ENCODE measurements at regions not wholly inside any gene's neighbourhood (a gene's known extent, or its start where the extent isn't known, plus 50 kb on each side); places are given as distances from the start of the nearest gene placed in this dataset.

GRCh38 chr12:127582074-127582473 is 684.9 kb upstream of the TMEM132C start:
- Histone ChIP-seq H3K9me3 (no peaks in the 10 kb centered on the region), H3K4me3 (no peak overlapping the region), H3K27me3 (no peaks in the 10 kb centered on the region), H3K27ac (no peak overlapping the region), H3K4me1 (no peaks in the 10 kb centered on the region), H3K36me3 (no peaks in the 10 kb centered on the region)
- no peak for DNase-seq
- no peak for ATAC-seq
- intact Hi-C loops (cut with DNase I): no loop called here
- TF ChIP-seq POLR2A (IDR thresholded peaks at IDR 0.05): no peak
- TF ChIP-seq, protein P1, sequence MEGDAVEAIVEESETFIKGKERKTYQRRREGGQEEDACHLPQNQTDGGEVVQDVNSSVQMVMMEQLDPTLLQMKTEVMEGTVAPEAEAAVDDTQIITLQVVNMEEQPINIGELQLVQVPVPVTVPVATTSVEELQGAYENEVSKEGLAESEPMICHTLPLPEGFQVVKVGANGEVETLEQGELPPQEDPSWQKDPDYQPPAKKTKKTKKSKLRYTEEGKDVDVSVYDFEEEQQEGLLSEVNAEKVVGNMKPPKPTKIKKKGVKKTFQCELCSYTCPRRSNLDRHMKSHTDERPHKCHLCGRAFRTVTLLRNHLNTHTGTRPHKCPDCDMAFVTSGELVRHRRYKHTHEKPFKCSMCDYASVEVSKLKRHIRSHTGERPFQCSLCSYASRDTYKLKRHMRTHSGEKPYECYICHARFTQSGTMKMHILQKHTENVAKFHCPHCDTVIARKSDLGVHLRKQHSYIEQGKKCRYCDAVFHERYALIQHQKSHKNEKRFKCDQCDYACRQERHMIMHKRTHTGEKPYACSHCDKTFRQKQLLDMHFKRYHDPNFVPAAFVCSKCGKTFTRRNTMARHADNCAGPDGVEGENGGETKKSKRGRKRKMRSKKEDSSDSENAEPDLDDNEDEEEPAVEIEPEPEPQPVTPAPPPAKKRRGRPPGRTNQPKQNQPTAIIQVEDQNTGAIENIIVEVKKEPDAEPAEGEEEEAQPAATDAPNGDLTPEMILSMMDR (IDR thresholded peaks at IDR 0.05): no peak
- 38% methylated on average over 4 of the region's 6 CpGs for WGBS (ENCODE audit: insufficient coverage, low coverage, low lambda C conversion rate, missing lambda C conversion rate)

DNA sequence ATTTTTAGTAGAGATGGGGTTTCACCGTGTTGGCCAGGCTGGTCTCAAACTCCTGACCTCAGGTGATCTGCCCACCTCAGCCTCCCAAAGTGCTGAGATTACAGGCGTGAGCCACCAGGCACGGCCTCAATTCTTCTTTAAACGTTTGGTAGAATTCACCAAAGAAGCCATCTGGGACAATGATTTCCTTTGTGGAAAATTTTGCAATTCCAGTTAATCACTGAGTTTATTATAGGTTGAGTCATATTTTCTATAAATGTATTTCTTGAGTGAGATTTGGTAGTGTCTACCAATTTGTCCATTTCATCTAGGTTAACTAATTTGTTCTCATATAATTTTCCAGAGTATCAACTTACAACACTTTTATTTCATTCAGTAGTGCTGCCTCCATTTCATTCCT is 683.9 kb upstream of the TMEM132C start:
- Histone ChIP-seq H3K4me3 (no peak overlapping the region), H3K27me3 (no peaks in the 10 kb centered on the region), H3K4me1 (no peaks in the 10 kb centered on the region), H3K36me3 (no peaks in the 10 kb centered on the region), H3K9me3 (no peaks in the 10 kb centered on the region), H3K27ac (no peak overlapping the region)
- ATAC-seq (no peak), DNase-seq (no peak)
- 56% methylated on average over 3 of the region's 4 CpGs for WGBS (ENCODE audit: insufficient coverage, low coverage, low lambda C conversion rate, missing lambda C conversion rate)
- intact Hi-C loops (cut with DNase I): no loop called here
- TF ChIP-seq, protein P1 (IDR thresholded peaks at IDR 0.05): no peak
- no peak for TF ChIP-seq POLR2A (IDR thresholded peaks at IDR 0.05)

DNA sequence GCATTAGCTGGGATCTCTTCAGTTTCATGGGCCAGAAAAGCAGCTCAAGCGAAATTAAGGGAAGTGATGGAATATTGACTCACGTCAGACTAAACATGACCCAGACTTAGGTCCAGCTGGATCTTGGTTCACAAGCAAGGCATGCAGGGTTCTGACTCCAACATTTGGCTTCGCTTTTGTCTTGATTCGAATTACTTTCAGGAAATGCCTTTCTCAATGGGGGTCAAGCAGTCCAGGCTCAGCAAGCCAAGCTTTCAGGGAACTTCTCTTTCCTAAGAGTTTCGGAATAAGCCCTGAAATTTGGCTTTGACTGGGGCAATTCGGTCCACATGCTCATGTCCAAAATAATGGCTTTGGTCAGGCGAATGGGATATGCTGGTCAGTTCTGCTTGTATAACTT is 678.7 kb upstream of the TMEM132C start:
- Histone ChIP-seq H3K4me1 (no peaks in the 10 kb centered on the region), H3K9me3 (no peaks in the 10 kb centered on the region), H3K27me3 (no peaks in the 10 kb centered on the region), H3K27ac (no peak overlapping the region), H3K4me3 (no peak overlapping the region), H3K36me3 (no peaks in the 10 kb centered on the region)
- intact Hi-C loops (cut with DNase I): no loop called here
- DNase-seq (no peak), ATAC-seq (no peak)
- WGBS (ENCODE audit: insufficient coverage, low coverage, low lambda C conversion rate, missing lambda C conversion rate): 55% methylated on average over 7 of the region's 7 CpGs
- no peak for TF ChIP-seq POLR2A (IDR thresholded peaks at IDR 0.05)
- TF ChIP-seq, protein P1 (IDR thresholded peaks at IDR 0.05): no peak

DNA sequence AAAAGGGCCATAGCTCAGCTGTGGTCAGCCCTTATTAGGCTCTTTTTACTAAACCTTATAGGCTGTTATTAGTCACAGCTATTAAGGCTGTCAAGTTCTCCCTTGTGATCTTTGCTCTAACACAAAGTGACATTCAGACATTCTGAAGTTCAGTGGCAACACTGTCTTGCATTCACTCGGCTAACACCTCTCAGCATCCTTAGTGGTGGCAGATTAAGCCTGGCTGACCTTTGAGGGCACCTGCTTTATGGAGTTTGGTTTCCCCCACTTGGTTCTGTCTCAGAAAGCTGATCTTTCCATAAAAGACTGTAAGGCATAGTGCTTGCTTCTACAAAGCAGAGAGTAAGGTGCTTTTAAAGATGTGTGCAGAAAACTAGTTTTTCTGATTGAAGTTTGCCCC is 677.4 kb upstream of the TMEM132C start:
- Histone ChIP-seq H3K9me3 (no peaks in the 10 kb centered on the region), H3K4me1 (no peaks in the 10 kb centered on the region), H3K4me3 (no peak overlapping the region), H3K27ac (no peak overlapping the region), H3K27me3 (no peaks in the 10 kb centered on the region), H3K36me3 (no peaks in the 10 kb centered on the region)
- no CpG with 5 or more reads among the region's 1 CpG for WGBS (ENCODE audit: insufficient coverage, low coverage, low lambda C conversion rate, missing lambda C conversion rate)
- intact Hi-C loops (cut with DNase I): no loop called here
- DNase-seq (no peak), ATAC-seq (no peak)
- TF ChIP-seq, protein P1 (IDR thresholded peaks at IDR 0.05): no peak
- no peak for TF ChIP-seq POLR2A (IDR thresholded peaks at IDR 0.05)

DNA sequence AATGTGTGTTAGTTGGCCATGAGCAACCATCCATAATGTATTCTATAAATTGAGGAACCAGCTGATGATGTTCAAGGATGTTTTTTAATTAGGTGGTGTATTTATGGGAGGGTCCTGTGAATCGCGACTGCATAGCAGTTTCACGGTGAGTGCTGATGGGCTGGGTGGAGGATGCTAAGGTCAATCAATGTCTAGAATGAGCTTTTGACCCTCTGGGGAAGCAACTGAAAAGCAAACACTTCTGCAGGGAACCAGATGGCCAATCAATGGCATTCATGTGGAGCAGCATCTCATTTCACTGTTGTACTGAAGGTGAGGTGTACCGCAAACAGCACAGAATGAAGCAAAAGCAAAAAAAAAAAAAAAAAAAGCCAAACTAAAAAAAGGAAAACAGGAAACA is 676.1 kb upstream of the TMEM132C start:
- TF ChIP-seq POLR2A (IDR thresholded peaks at IDR 0.05): no peak
- TF ChIP-seq, protein P1 (IDR thresholded peaks at IDR 0.05): no peak
- Histone ChIP-seq H3K4me1 (no peaks in the 10 kb centered on the region), H3K27ac (no peak overlapping the region), H3K4me3 (no peak overlapping the region), H3K36me3 (no peaks in the 10 kb centered on the region), H3K9me3 (no peaks in the 10 kb centered on the region), H3K27me3 (no peaks in the 10 kb centered on the region)
- ATAC-seq: no peak
- no peak for DNase-seq
- intact Hi-C loops (cut with DNase I): no loop called here
- WGBS (ENCODE audit: insufficient coverage, low coverage, low lambda C conversion rate, missing lambda C conversion rate): 37% methylated on average over 4 of the region's 4 CpGs
